Heart left ventricle (tissue), 16 donors: ENCODE measurements at regions not wholly inside any gene's neighbourhood (a gene's known extent, or its start where the extent isn't known, plus 50 kb on each side); places are given as distances from the start of the nearest gene placed in this dataset.

Experiments used
- ATAC-seq, 4 donors: fragments of 200-7000 bp; cut with Tn5 transposase; one replicate each; pipeline ENCODE4 v1.9.1; 2020 to 2022; ENCODE audit warnings: moderate library complexity in 4 of 4, mild to moderate bottlenecking in 3 of 4, moderate number of reproducible peaks in 1 of 4
- DNase-seq, 5 donors: peaks; one replicate each; pipeline ENCODE4 v3.0.0-alpha.2; 2020
- H3K27ac ChIP-seq, 12 donors: fragments of 200-600 bp; sonication (generic) in 4 of 12; one replicate each; pipeline versions ENCODE4 v1.5.0 to v1.8.0; 2016 to 2022; ENCODE audit warnings: mild to moderate bottlenecking in 2 of 12
- H3K27me3 ChIP-seq, 9 donors: fragments of 200-600 bp; sonication (generic) in 2 of 9; one replicate each; pipeline versions ENCODE4 v1.5.1 to v1.8.0; 2016 to 2022; ENCODE audit warnings: mild to moderate bottlenecking in 3 of 9
- H3K36me3 ChIP-seq, 9 donors: fragments of 200-600 bp; sonication (generic) in 2 of 9; one replicate each; pipeline versions ENCODE4 v1.5.0 to v1.8.0; 2018 to 2022; ENCODE audit warnings: mild to moderate bottlenecking in 2 of 9
- H3K4me1 ChIP-seq, 12 donors: fragments of 200-600 bp; sonication (generic) in 4 of 12; one replicate each; pipeline versions ENCODE4 v1.5.0 to v1.8.0; 2016 to 2022; ENCODE audit warnings: mild to moderate bottlenecking in 3 of 12
- H3K4me3 ChIP-seq, 12 donors: fragments of 200-600 bp; sonication (generic) in 4 of 12; one replicate each; pipeline versions ENCODE4 v1.5.0 to v1.8.0; 2017 to 2022; ENCODE audit warnings: mild to moderate bottlenecking in 9 of 12, moderate library complexity in 4 of 12
- H3K9me3 ChIP-seq, 12 donors: fragments of 200-600 bp; sonication (generic) in 4 of 12; one replicate each; pipeline versions ENCODE4 v1.5.0 to v1.8.0; 2016 to 2022; ENCODE audit warnings: mild to moderate bottlenecking in 1 of 12
- CTCF ChIP-seq, 12 donors: fragments of 200-600 bp; sonication (generic) in 4 of 12; IDR thresholded peaks; one replicate each; pipeline versions ENCODE4 v1.5.0 to v1.8.0; 2018 to 2022; ENCODE audit warnings: antibody characterized with exemption in 12 of 12, mild to moderate bottlenecking in 5 of 12
- POLR2A ChIP-seq, 2 donors: fragments of 450-650 bp; IDR thresholded peaks; one replicate each; pipeline ENCODE4 v1.6.1; 2017; ENCODE audit warnings: antibody characterized with exemption in 2 of 2, mild to moderate bottlenecking in 2 of 2, moderate library complexity in 2 of 2
- WGBS, 4 donors: extraction: QIAGEN DNeasy Blood & Tissue Kit in 2 of 4; methylation state at CpG; one replicate each; pipeline versions ENCODE4 v1.1.5 to v1.1.7; 2013 to 2018; 5-methylcytosine and 5-hydroxymethylcytosine counted together
- intact Hi-C, 10 donors: fragments of 100-400 bp; cut with DNase I; formaldehyde crosslinking; loops; one replicate each; pipeline versions ENCODE4 v1.11.1 to v1.14.2; 2022
- donor health status: ischemic (EF 13 %, LVEDD 7.1; RV severe dilation, severe dysfunction).
- donor health status: healthy with polysubstance abuse.
- donor health status: DM: no; HTN: yes; CAD: no.
- donor health status: DM: no; HTN: no; CAD: no.
- donor health status: ischemic (EF 25% LVEDD 6.9; RV normal size, moderate dysfunction).
- donor health status: ischemic (EF 25% LVEDD 5.7; RV mildly dilated, moderate dysfunction).
- donor health status: healthy.
- donor health status: DM: yes; HTN: yes; CAD: no.
- donor health status: ischemic (EF 35%, LVEDD 5.7; RV mildly dilated, moderate dysfunction).
- donor health status: nonischemic (EF 11% LVEDD 7.7; RV severe dilation, severe dysfunction).
- donor health status: DM: yes; HTN: yes; CAD: no.
- donor health status: PGD.
- donor health status: ischemic (EF 29% LVEDD 5.4; RV normal size, mild dysfunction).
- donor health status: nonischemic (EF 23%, LVEDD 6.1; RV moderate dilation, normal function).

- Histone ChIP-seq H3K4me1 (no peaks in the 10 kb centered on the region), H3K9me3 (peaks cover 0 to 16% (median 7%) of the 10 kb centered on the region in 12 donors), H3K27me3 (no peaks in the 10 kb centered on the region), H3K36me3 (no peaks in the 10 kb centered on the region), H3K27ac (no peak overlapping the region), H3K4me3 (no peak overlapping the region)
- TF ChIP-seq CTCF (IDR thresholded peaks at IDR 0.05) (no peak), POLR2A (IDR thresholded peaks at IDR 0.05) (no peak)
- no peak for DNase-seq
- no peak for ATAC-seq
- WGBS, 4 donors, result 75 to 85% (median 78%) methylated on average over 5 of the region's 5 CpGs
- intact Hi-C loops, result loop anchor here in 1 of 10 donors (1.0 kb wide), 1 partner anchor 8 kb away; no protein-coding TSS in a partner anchor
Measured at GRCh38 chr14:71300566-71301330, 393.5 kb downstream of the PCNX1 start.

- intact Hi-C loops, result no loop called here
- ATAC-seq, result no peak
- Histone ChIP-seq H3K4me3 (no peak overlapping the region), H3K36me3 (no peaks in the 10 kb centered on the region), H3K4me1 (no peaks in the 10 kb centered on the region), H3K9me3 (peaks cover 0 to 18% (median 7%) of the 10 kb centered on the region in 12 donors), H3K27ac (no peak overlapping the region), H3K27me3 (no peaks in the 10 kb centered on the region)
- 87 to 94% (median 91%) methylated on average over 2 of the region's 2 CpGs for WGBS, 4 donors
- DNase-seq, result no peak
- TF ChIP-seq POLR2A (IDR thresholded peaks at IDR 0.05) (no peak), CTCF (IDR thresholded peaks at IDR 0.05) (no peak)
Measured at GRCh38 chr14:71301611-71302010, 394.4 kb downstream of the PCNX1 start.

GRCh38 chr14:71304690-71305089, 397.4 kb downstream of the PCNX1 start:
- Histone ChIP-seq H3K4me3 (no peak overlapping the region), H3K9me3 (peaks cover 0 to 18% (median 7%) of the 10 kb centered on the region in 12 donors), H3K36me3 (no peaks in the 10 kb centered on the region), H3K4me1 (no peaks in the 10 kb centered on the region), H3K27me3 (no peaks in the 10 kb centered on the region), H3K27ac (no peak overlapping the region)
- 77 to 89% (median 84%) methylated on average over 6 of the region's 6 CpGs for WGBS, 4 donors
- ATAC-seq, result no peak
- no peak for DNase-seq
- intact Hi-C loops, result no loop called here
- TF ChIP-seq CTCF (IDR thresholded peaks at IDR 0.05) (no peak), POLR2A (IDR thresholded peaks at IDR 0.05) (no peak)

GRCh38 chr14:71308671-71309070, 401.4 kb downstream of the PCNX1 start:
- Histone ChIP-seq H3K36me3 (no peaks in the 10 kb centered on the region), H3K4me1 (no peaks in the 10 kb centered on the region), H3K9me3 (peaks cover 0 to 18% (median 7%) of the 10 kb centered on the region in 12 donors), H3K27ac (no peak overlapping the region), H3K27me3 (no peaks in the 10 kb centered on the region), H3K4me3 (no peak overlapping the region)
- intact Hi-C loops, result no loop called here
- TF ChIP-seq CTCF (IDR thresholded peaks at IDR 0.05), result no peak
- no peak for TF ChIP-seq POLR2A (IDR thresholded peaks at IDR 0.05)
- WGBS, 4 donors, result 84 to 94% (median 94%) methylated on average over 1 of the region's 1 CpG
- DNase-seq (no peak), ATAC-seq (no peak)
